CD4-positive, alpha-beta T cell treated with Interleukin-17A for 4 hours (primary cell): ENCODE measurements at regions not wholly inside any gene's neighbourhood (a gene's known extent, or its start where the extent isn't known, plus 50 kb on each side); places are given as distances from the start of the nearest gene placed in this dataset.

ENCODE experiments used
- DNase-seq: peaks from one replicate; pipeline ENCODE4 v3.0.0-alpha.2; 2020; ENCODE audit warnings: mixed read lengths

- DNase-seq = no peak
Observed at GRCh38 chr12:91959220-91959619, 186.4 kb downstream of the BTG1 start.

GRCh38 chr12:91958816-91959215 lies 186.8 kb downstream of the BTG1 start:
- DNase-seq = no peak

GRCh38 chr12:91954747-91955146 lies 190.9 kb downstream of the BTG1 start:
- no peak for DNase-seq

GRCh38 chr12:91954326-91954725 lies 191.3 kb downstream of the BTG1 start:
- DNase-seq = no peak

- no peak for DNase-seq
Observed at GRCh38 chr12:91952916-91953315, 192.7 kb downstream of the BTG1 start.

GRCh38 chr12:91951571-91951970 lies 194.1 kb downstream of the BTG1 start:
- DNase-seq = no peak

- peak; percentile 34 for DNase-seq
Observed at GRCh38 chr12:91948504-91948903, 197.1 kb downstream of the BTG1 start.

GRCh38 chr12:91947459-91947858 lies 198.2 kb downstream of the BTG1 start:
- DNase-seq = no peak

- no peak for DNase-seq
Observed at GRCh38 chr12:91944637-91945036, 201.0 kb downstream of the BTG1 start.

GRCh38 chr12:91940826-91941570 lies 204.6 kb downstream of the BTG1 start:
- no peak for DNase-seq

GRCh38 chr12:91940322-91940721 lies 205.3 kb downstream of the BTG1 start:
- DNase-seq = no peak

- no peak for DNase-seq
Observed at GRCh38 chr12:91937706-91938105, 207.9 kb downstream of the BTG1 start.

GRCh38 chr12:91937009-91937408 lies 208.6 kb downstream of the BTG1 start:
- DNase-seq = no peak

GRCh38 chr12:91935296-91935695 lies 210.3 kb downstream of the BTG1 start:
- no peak for DNase-seq

- DNase-seq = no peak
Observed at GRCh38 chr12:91931111-91931510, 214.5 kb downstream of the BTG1 start.

- DNase-seq = no peak
Observed at GRCh38 chr12:91928501-91928900, 217.1 kb downstream of the BTG1 start.

GRCh38 chr12:91926848-91927247 lies 218.8 kb downstream of the BTG1 start:
- no peak for DNase-seq

- no peak for DNase-seq
Observed at GRCh38 chr12:91924827-91925226, 220.8 kb downstream of the BTG1 start.

GRCh38 chr12:91923864-91924263 lies 221.8 kb downstream of the BTG1 start:
- DNase-seq = no peak

GRCh38 chr12:91922674-91923073 lies 223.0 kb downstream of the BTG1 start:
- no peak for DNase-seq

GRCh38 chr12:91922139-91922538 lies 223.5 kb downstream of the BTG1 start:
- DNase-seq = no peak

- DNase-seq = no peak
Observed at GRCh38 chr12:91921555-91921954, 224.1 kb downstream of the BTG1 start.

- DNase-seq = no peak
Observed at GRCh38 chr12:91920741-91921140, 224.9 kb downstream of the BTG1 start.

GRCh38 chr12:91920276-91920675 lies 225.4 kb downstream of the BTG1 start:
- DNase-seq = no peak

- DNase-seq = no peak
Observed at GRCh38 chr12:91918431-91918830, 227.2 kb downstream of the BTG1 start.
